NCI-H1694 (cell line): ENCODE measurements at regions not wholly inside any gene's neighbourhood (a gene's known extent, or its start where the extent isn't known, plus 50 kb on each side); places are given as distances from the start of the nearest gene placed in this dataset.
"Not testable (repeated sequence)": the region's sequence is repeated elsewhere in the genome, so short reads cannot be mapped to it uniquely, and the experiment has no call there.

Experiments
- DNase-seq: peaks from one replicate; lab custom pipeline; 2025; lab: John Stamatoyannopoulos, UW

- DNase-seq, result peak; percentile 9
Measured at GRCh38 chr5:79924936-79925893, 65.8 kb downstream of the MTX3 start.

GRCh38 chr5:79923431-79923830 lies 67.6 kb downstream of the MTX3 start:
- no peak for DNase-seq

- DNase-seq, result no peak
Measured at GRCh38 chr5:79922626-79923025, 68.4 kb downstream of the MTX3 start.

GRCh38 chr5:79907452-79907851 lies 83.6 kb downstream of the MTX3 start:
- not testable (repeated sequence) for DNase-seq

- DNase-seq, result not testable (repeated sequence)
Measured at GRCh38 chr5:79902571-79902970, 88.5 kb downstream of the MTX3 start.

- no peak for DNase-seq
Measured at GRCh38 chr5:79901631-79902030, 89.4 kb downstream of the MTX3 start.

- DNase-seq, result no peak
Measured at GRCh38 chr5:79898611-79899010, 92.5 kb downstream of the MTX3 start.

- DNase-seq, result no peak
Measured at GRCh38 chr5:79893976-79894375, 97.1 kb downstream of the MTX3 start.

- no peak for DNase-seq
Measured at GRCh38 chr5:79893485-79893884, 97.6 kb downstream of the MTX3 start.

GRCh38 chr5:79890930-79891249 lies 100.2 kb downstream of the MTX3 start:
- DNase-seq, result no peak

- no peak for DNase-seq
Measured at GRCh38 chr5:79890119-79890929, 100.7 kb downstream of the MTX3 start.

GRCh38 chr5:79888643-79889042 lies 102.4 kb downstream of the MTX3 start:
- DNase-seq, result no peak

GRCh38 chr5:79886925-79887655 lies 104.0 kb downstream of the MTX3 start:
- DNase-seq, result no peak

GRCh38 chr5:79886456-79886855 lies 104.6 kb downstream of the MTX3 start:
- no peak for DNase-seq

GRCh38 chr5:79879880-79880279 lies 111.2 kb downstream of the MTX3 start:
- DNase-seq, result not testable (repeated sequence)

GRCh38 chr5:79878721-79879336 lies 112.2 kb downstream of the MTX3 start:
- DNase-seq, result peak; percentile 7

- DNase-seq, result no peak
Measured at GRCh38 chr5:79878136-79878679, 112.9 kb downstream of the MTX3 start.

- DNase-seq, result no peak
Measured at GRCh38 chr5:79876456-79876855, 114.6 kb downstream of the MTX3 start.

GRCh38 chr5:79875230-79875629 lies 115.8 kb downstream of the MTX3 start:
- no peak for DNase-seq

GRCh38 chr5:79873187-79873586 lies 117.9 kb downstream of the MTX3 start:
- no peak for DNase-seq

GRCh38 chr5:79872291-79872690 lies 118.8 kb downstream of the MTX3 start:
- DNase-seq, result no peak
